Hepatocyte (in vitro differentiated cells): ENCODE measurements at regions not wholly inside any gene's neighbourhood (a gene's known extent, or its start where the extent isn't known, plus 50 kb on each side); places are given as distances from the start of the nearest gene placed in this dataset.

Experiments
- EZH2 ChIP-seq: fragments of 200-600 bp; sonication (generic); IDR thresholded peaks from 2 replicates; pipeline ENCODE4 v1.6.1; 2016; ENCODE audit warnings: antibody characterized with exemption, mild to moderate bottlenecking, borderline replicate concordance
- TF ChIP-seq, protein P1 (sequence below): fragments of 200-600 bp; sonication (generic); IDR thresholded peaks from 2 replicates; pipeline ENCODE4 v1.5.1; 2016; ENCODE audit warnings: antibody characterized with exemption, mild to moderate bottlenecking; ENCODE audit not compliant: poor library complexity

DNA sequence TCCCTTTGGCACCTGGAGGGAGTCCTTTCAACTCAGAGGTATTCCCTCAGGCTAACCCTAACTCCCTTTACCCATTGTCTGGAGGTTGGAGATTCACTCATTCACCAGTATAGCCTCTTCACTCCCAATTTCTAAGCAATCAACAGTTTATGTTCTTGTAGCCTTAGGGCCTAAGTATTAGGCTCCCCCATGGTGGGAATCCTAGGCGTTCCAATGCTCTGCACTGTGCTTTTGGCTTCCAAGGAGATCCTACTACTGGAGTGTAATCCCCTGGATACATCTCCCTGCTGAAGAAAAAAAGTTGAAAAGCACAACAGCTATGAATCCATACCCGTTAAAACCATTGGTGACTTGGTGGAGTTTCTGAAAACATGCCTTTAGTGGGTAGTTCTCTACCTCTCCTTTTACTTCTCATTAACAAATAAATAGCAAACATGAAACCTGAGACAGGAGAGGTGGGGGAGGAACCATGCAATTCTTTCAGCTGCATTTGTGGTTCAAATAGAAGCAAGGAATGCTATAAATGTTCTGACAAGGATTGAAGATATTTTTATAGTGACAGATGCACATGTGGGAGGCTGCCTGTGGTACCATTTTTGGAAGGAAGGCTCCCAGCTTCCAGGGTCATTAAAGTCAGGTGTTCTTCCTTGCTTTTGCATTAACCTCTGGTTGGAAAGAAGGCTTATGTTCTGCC is 397.1 kb downstream of the DMAC1 start:
- TF ChIP-seq, protein P1, sequence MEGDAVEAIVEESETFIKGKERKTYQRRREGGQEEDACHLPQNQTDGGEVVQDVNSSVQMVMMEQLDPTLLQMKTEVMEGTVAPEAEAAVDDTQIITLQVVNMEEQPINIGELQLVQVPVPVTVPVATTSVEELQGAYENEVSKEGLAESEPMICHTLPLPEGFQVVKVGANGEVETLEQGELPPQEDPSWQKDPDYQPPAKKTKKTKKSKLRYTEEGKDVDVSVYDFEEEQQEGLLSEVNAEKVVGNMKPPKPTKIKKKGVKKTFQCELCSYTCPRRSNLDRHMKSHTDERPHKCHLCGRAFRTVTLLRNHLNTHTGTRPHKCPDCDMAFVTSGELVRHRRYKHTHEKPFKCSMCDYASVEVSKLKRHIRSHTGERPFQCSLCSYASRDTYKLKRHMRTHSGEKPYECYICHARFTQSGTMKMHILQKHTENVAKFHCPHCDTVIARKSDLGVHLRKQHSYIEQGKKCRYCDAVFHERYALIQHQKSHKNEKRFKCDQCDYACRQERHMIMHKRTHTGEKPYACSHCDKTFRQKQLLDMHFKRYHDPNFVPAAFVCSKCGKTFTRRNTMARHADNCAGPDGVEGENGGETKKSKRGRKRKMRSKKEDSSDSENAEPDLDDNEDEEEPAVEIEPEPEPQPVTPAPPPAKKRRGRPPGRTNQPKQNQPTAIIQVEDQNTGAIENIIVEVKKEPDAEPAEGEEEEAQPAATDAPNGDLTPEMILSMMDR: no peak
- TF ChIP-seq EZH2: no peak
